Stimulated activated CD8-positive, alpha-beta memory T cell treated with anti-CD3 and anti-CD28 coated beads, Interleukin-4, amount 100 ng/mL, for 48 hours (primary cell): ENCODE measurements at regions not wholly inside any gene's neighbourhood (a gene's known extent, or its start where the extent isn't known, plus 50 kb on each side); places are given as distances from the start of the nearest gene placed in this dataset.

Experiments used
- DNase-seq: peaks from one replicate; pipeline ENCODE4 v3.0.0-alpha.2; 2020

GRCh38 chr3:56983427-56983826 is 77.0 kb upstream of the SPATA12 start:
- DNase-seq, result no peak

DNA sequence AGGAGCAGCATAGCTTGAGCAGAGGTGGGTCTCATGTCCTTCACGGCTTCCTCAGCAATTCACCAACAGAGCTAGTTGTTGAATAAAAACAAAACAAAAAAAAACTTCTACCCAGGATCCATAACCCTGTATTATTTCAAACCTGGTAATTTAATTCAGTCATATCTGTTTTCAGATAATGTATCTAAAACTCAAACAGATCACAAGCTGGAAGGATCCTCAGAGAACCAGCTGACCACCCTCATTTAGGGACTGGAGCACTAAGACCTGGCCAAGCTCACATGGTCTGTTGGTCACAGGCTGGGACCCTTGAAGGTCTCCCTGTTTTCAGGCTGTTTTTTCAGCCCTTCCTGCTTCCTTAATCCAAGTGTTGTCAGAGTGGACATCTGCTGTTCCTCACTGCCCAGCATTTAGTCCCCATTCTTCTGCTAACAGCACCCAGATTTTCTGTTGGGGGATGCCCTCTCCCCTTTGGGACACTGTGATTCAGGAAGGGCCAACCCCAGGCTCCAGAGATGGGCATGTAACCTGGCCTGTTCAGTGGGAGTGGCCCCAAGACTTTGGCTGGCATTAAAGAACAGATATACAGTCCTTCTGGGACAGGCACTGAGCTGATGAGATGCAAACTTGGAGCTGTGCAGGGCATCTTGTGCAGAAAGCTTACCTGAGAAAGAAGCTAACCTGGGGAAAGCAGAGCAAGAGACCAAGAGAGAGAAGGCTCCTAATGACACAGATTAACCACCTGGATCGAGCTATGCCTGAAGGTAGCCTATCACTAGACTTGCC is 78.8 kb upstream of the SPATA12 start:
- no peak for DNase-seq

- peak; percentile 73 for DNase-seq
Observed at GRCh38 chr3:56980798-56981390, 79.6 kb upstream of the SPATA12 start.

GRCh38 chr3:56980243-56980642 is 80.2 kb upstream of the SPATA12 start:
- no peak for DNase-seq

- no peak for DNase-seq
Observed at GRCh38 chr3:56979791-56980190, 80.7 kb upstream of the SPATA12 start.

- DNase-seq, result no peak
Observed at GRCh38 chr3:56977561-56977889, 82.9 kb upstream of the SPATA12 start.

GRCh38 chr3:56976651-56977560 is 83.6 kb upstream of the SPATA12 start:
- DNase-seq, result no peak

DNA sequence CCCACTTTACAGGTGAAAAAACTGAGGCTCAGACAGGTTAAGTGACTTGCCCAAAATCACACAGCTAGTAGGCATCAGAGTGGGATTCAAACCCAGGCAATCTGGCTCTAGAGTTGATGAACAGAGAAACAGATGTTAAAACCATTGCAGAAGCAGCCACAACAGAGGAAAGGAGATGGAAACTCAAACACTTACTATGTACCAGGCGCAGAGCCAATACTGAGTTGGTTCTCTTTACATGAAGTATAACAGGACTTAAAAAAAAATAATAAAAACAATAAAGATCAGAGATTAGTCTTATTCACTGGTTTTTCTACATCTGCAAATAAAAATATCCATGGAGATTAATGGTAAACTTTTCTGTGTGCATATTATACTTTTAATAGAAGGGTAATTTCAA is 84.9 kb upstream of the SPATA12 start:
- no peak for DNase-seq

DNA sequence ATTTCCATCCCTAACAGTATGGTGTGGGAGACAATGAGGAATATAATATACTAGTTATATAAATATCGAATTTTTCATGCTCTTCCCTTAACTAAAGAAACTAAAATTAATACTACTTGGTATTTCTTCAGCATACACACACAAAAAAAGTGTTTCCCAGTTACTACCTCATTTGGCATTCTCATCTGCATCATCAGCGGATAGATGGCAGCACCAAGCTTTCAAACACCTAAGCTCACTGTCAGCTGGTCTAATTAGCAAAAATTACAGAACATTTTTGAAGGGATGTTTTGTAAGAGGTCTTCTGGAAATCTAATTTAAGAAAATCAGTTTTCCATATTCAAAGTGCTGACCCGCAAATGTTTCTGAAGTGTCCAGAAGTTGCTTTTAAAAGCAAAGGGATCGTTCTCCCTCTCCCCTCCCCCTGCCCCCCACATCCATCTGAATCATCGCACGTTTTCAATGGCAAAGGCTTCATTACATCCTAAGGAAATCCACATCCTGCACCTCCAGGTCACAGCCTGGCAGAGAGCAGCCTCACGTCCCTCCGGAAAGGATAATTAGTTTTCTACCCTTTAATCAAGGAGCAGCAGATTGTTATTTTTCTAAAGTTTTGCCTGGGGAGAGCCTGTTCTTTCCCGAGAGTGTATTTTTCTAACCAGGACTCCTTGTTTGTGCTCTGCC is 86.1 kb upstream of the SPATA12 start:
- DNase-seq, result no peak

- no peak for DNase-seq
Observed at GRCh38 chr3:56971816-56972215, 88.6 kb upstream of the SPATA12 start.

GRCh38 chr3:56971261-56971660 is 89.2 kb upstream of the SPATA12 start:
- no peak for DNase-seq

GRCh38 chr3:56970461-56970879 is 90.0 kb upstream of the SPATA12 start:
- no peak for DNase-seq

DNA sequence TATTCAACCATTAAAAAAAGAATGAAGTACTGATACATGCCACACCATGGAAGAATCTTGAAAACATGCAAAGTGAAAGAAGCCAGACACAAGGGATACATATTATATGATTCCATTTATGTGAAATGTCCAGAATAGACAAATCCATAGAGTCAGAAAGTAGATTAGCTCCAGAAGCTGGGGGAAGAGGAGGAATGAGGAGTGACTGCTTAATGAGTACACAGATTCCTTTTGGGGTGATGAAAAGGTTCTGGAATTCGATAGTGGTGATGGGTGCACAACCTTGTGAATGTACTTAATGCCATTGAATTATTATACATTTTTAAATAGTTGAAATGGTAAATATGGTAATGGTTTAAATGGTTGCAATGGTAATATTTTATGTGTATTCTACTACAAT is 90.6 kb upstream of the SPATA12 start:
- no peak for DNase-seq

GRCh38 chr3:56966509-56966908 is 94.0 kb upstream of the SPATA12 start:
- no peak for DNase-seq

- DNase-seq, result no peak
Observed at GRCh38 chr3:56966104-56966503, 94.4 kb upstream of the SPATA12 start.

DNA sequence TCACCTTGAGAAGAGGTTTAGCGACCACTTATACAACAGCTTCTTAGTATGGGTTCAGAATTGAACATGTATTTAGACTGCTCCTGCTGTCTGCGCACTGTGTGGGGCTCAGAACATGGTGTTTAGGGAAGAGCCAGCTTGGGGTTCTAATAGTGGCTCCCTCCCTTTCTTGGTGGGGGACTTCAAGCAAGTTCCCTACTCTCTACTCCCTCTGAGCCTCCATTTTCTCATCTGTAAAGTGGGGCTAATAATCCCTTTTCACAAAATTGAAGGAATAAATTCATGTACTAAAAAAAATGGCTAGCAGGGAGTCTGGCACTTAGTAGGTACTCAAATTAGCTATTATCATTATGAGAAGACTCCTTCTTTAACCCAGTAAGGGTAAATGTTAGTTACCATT is 97.5 kb upstream of the SPATA12 start:
- DNase-seq, result no peak

- DNase-seq, result no peak
Observed at GRCh38 chr3:56962206-56962605, 98.3 kb upstream of the SPATA12 start.

DNA sequence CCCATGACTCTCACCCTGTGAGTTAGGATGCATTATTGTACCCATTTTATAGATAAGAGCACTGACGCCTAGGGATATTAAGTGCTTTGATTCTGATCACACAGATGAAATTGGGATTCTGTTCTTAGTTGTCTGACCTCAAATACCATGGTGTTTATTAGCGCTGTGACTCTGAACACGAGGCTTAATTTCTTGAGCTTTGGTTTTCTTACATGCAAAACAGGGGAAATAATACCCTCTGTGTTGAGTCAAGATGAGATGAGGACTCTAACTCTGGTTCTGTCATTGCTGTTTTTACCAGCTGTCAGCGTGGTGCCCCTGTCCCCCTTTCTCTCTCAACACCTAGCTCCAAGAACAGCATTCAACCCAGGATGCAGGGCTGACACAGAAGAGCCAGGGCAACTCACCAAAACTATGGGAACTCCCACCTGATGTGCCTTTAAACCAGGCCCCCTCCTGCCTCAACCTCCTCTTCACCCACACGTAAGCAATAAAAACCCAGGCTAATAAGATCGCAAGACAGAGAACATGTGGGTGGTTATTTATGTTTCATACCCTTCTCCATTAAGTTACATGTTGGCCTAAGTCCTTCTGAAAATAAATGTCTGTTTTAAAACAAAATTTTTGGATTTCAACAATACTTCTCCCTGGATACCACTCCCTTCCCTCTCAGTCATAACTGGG is 100.1 kb upstream of the SPATA12 start:
- DNase-seq, result no peak

DNA sequence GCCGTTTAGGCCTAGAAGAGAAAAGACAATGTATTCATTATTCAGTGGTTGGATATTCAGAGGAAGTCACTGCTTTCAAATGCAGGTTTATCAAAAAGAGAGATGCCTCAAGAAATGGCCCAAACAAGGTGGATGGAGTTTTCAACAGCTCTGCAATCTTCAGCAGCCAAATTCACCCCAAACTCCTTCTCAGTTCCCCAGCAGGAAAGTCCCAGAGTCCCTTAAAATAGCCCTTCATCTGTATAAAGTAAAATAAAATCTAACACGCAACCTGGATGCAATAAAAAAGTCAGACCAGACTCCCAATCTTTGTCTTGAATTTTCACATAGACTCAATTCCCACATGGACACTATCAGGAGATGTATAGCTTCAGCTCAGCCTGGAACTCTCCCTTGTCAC is 101.6 kb upstream of the SPATA12 start:
- no peak for DNase-seq

GRCh38 chr3:56957522-56957921 is 102.9 kb upstream of the SPATA12 start:
- DNase-seq, result no peak

DNA sequence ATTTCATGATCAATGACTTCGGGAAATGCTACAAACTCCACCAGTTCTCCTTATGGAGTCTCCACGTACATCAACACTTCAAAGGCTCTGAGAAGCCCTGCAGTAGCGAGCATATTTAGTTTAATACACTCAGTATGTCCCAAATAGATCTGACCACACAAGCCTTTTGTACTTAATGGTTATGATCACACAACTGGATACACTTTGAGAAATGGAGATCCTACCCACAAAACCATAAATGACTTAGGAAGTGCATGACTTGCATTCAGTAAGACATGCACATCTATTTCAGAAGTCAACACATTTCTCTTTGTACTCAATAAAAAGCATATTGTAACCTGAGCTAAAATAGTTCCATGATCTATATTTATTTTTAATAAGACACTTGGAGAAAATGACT is 103.6 kb upstream of the SPATA12 start:
- no peak for DNase-seq

- no peak for DNase-seq
Observed at GRCh38 chr3:56955492-56956111, 104.9 kb upstream of the SPATA12 start.
